ENCODE measurements at regions not wholly inside any gene's neighbourhood (a gene's known extent, or its start where the extent isn't known, plus 50 kb on each side); places are given as distances from the start of the nearest gene placed in this dataset.

DNA sequence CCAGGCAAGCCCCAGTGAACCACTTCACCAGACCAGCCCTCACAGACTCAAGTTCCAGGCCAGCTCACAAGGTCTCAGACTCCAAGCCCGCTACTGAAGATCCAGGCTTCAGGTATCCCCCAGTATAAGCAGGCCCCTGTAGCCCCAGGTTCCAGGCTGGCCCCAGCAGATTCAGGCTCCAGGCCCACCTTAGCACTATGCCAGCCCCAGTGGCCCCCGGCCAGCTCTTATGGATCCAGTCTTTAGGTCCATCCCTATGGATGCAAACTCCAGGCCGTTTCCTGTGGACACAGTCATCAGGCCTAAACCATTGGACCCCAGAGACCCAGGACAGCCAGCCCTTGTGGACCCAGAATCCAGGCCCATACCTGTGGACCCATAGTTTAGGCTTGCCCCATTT lies 277.8 kb upstream of the MAGEB18 start:
- no peak for TF ChIP-seq TSHZ1 (tag by site-specific recombination; IDR thresholded peaks at IDR 0.05; ENCODE audit: borderline replicate concordance)
- TF ChIP-seq CTCF (tag by site-specific recombination; IDR thresholded peaks at IDR 0.05), result no peak
- no peak for TF ChIP-seq PATZ1 (tag by site-specific recombination; IDR thresholded peaks at IDR 0.05)
- no peak for TF ChIP-seq ZBTB20 (tag by site-specific recombination; IDR thresholded peaks at IDR 0.05)
- TF ChIP-seq, protein P1, sequence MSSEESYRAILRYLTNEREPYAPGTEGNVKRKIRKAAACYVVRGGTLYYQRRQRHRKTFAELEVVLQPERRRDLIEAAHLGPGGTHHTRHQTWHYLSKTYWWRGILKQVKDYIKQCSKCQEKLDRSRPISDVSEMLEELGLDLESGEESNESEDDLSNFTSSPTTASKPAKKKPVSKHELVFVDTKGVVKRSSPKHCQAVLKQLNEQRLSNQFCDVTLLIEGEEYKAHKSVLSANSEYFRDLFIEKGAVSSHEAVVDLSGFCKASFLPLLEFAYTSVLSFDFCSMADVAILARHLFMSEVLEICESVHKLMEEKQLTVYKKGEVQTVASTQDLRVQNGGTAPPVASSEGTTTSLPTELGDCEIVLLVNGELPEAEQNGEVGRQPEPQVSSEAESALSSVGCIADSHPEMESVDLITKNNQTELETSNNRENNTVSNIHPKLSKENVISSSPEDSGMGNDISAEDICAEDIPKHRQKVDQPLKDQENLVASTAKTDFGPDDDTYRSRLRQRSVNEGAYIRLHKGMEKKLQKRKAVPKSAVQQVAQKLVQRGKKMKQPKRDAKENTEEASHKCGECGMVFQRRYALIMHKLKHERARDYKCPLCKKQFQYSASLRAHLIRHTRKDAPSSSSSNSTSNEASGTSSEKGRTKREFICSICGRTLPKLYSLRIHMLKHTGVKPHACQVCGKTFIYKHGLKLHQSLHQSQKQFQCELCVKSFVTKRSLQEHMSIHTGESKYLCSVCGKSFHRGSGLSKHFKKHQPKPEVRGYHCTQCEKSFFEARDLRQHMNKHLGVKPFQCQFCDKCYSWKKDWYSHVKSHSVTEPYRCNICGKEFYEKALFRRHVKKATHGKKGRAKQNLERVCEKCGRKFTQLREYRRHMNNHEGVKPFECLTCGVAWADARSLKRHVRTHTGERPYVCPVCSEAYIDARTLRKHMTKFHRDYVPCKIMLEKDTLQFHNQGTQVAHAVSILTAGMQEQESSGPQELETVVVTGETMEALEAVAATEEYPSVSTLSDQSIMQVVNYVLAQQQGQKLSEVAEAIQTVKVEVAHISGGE (tag by site-specific recombination; conservative IDR thresholded peaks at IDR 0.05; ENCODE audit: low read depth), result no peak
- TF ChIP-seq ZNF704 (tag by site-specific recombination; IDR thresholded peaks at IDR 0.05), result no peak
- no peak for TF ChIP-seq YY1 (tag by site-specific recombination; IDR thresholded peaks at IDR 0.05)
- TF ChIP-seq ZNF792 (tag by site-specific recombination; IDR thresholded peaks at IDR 0.05), result no peak
- TF ChIP-seq ZNF660 (tag by site-specific recombination; IDR thresholded peaks at IDR 0.05), result no peak
- no peak for TF ChIP-seq ZNF155 (tag by site-specific recombination; IDR thresholded peaks at IDR 0.05)
- TF ChIP-seq, protein P2, sequence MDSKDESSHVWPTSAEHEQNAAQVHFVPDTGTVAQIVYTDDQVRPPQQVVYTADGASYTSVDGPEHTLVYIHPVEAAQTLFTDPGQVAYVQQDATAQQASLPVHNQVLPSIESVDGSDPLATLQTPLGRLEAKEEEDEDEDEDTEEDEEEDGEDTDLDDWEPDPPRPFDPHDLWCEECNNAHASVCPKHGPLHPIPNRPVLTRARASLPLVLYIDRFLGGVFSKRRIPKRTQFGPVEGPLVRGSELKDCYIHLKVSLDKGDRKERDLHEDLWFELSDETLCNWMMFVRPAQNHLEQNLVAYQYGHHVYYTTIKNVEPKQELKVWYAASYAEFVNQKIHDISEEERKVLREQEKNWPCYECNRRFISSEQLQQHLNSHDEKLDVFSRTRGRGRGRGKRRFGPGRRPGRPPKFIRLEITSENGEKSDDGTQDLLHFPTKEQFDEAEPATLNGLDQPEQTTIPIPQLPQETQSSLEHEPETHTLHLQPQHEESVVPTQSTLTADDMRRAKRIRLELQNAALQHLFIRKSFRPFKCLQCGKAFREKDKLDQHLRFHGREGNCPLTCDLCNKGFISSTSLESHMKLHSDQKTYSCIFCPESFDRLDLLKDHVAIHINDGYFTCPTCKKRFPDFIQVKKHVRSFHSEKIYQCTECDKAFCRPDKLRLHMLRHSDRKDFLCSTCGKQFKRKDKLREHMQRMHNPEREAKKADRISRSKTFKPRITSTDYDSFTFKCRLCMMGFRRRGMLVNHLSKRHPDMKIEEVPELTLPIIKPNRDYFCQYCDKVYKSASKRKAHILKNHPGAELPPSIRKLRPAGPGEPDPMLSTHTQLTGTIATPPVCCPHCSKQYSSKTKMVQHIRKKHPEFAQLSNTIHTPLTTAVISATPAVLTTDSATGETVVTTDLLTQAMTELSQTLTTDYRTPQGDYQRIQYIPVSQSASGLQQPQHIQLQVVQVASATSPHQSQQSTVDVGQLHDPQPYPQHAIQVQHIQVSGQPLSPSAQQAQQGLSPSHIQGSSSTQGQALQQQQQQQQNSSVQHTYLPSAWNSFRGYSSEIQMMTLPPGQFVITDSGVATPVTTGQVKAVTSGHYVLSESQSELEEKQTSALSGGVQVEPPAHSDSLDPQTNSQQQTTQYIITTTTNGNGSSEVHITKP (tag by site-specific recombination; IDR thresholded peaks at IDR 0.05), result no peak

All from HEK293 (cell line).